ENCODE measurements at regions not wholly inside any gene's neighbourhood (a gene's known extent, or its start where the extent isn't known, plus 50 kb on each side); places are given as distances from the start of the nearest gene placed in this dataset.

- TF ChIP-seq EP300 (IDR thresholded peaks at IDR 0.05; ENCODE audit: low read depth) (no peak), POLR2AphosphoS5 (IDR thresholded peaks at IDR 0.05) (no peak)
Observed at GRCh38 chr1:209291715-209292114, 291.8 kb upstream of the CAMK1G start.
